A673 (cell line): ENCODE measurements at regions not wholly inside any gene's neighbourhood (a gene's known extent, or its start where the extent isn't known, plus 50 kb on each side); places are given as distances from the start of the nearest gene placed in this dataset.

Experiments
- BruUV-seq: library from RNA; stranded (reverse); fragments of 400-500 nt; replicated peaks from 2 replicates; lab custom pipeline; 2021; lab: Mats Ljungman, UMichigan
- CTCF ChIA-PET: fragments of 300-600 bp; sonication (Branson Sonifier 250); formaldehyde crosslinking; loops from one replicate; lab custom pipeline; 2022; ENCODE audit warnings: antibody characterized with exemption; lab: Charles Lee
- POLR2A ChIA-PET: fragments of 300-600 bp; sonication (Branson Sonifier 250); formaldehyde crosslinking; loops from one replicate; lab custom pipeline; 2022; ENCODE audit warnings: antibody characterized with exemption; ENCODE audit not compliant: low non-redundant PET; lab: Charles Lee
- DNase-seq: peaks from one replicate; pipeline ENCODE4 v3.0.0-alpha.2; 2015; ENCODE audit warnings: low spot score
- H3K27ac ChIP-seq: fragments of 200-600 bp; sonication (generic); 2 replicates; pipeline ENCODE4 v1.5.1; 2016; ENCODE audit warnings: mixed run types, low read depth, mild to moderate bottlenecking, mixed read lengths, antibody characterized with exemption, low read length; ENCODE audit not compliant: poor library complexity, severe bottlenecking
- H3K27me3 ChIP-seq: fragments of 200-600 bp; sonication (generic); replicated peaks from 2 replicates; pipeline ENCODE4 v1.6.1; 2017; ENCODE audit warnings: mixed run types, low read depth, mild to moderate bottlenecking, mixed read lengths, antibody characterized with exemption, low read length; ENCODE audit not compliant: insufficient read depth, poor library complexity
- H3K36me3 ChIP-seq: fragments of 200-600 bp; sonication (generic); 2 replicates; pipeline ENCODE4 v1.6.1; 2016; ENCODE audit warnings: mixed run types, mild to moderate bottlenecking, mixed read lengths, antibody characterized with exemption, low read length; ENCODE audit not compliant: insufficient read depth, poor library complexity, severe bottlenecking
- H3K4me1 ChIP-seq: fragments of 200-600 bp; sonication (generic); 2 replicates; pipeline ENCODE4 v1.6.1; 2017; ENCODE audit warnings: mixed run types, mild to moderate bottlenecking, mixed read lengths, antibody characterized with exemption, low read length; ENCODE audit not compliant: insufficient read depth, poor library complexity, severe bottlenecking
- H3K4me3 ChIP-seq: fragments of 200-600 bp; sonication (generic); 2 replicates; pipeline ENCODE4 v1.5.1; 2016; ENCODE audit warnings: low read depth, mixed run types, mild to moderate bottlenecking, mixed read lengths, low read length; ENCODE audit not compliant: poor library complexity, severe bottlenecking
- H3K9me3 ChIP-seq: fragments of 200-600 bp; sonication (generic); 2 replicates; pipeline ENCODE4 v1.6.1; 2016; ENCODE audit warnings: mixed run types, low read depth, mild to moderate bottlenecking, mixed read lengths, antibody characterized with exemption, low read length; ENCODE audit not compliant: poor library complexity, severe bottlenecking
- CTCF ChIP-seq: fragments of 300-800, 200-600 bp; sonication (generic); conservative IDR thresholded peaks from 2 replicates; pipeline ENCODE4 v1.5.1; 2017; ENCODE audit warnings: low read depth, mild to moderate bottlenecking, antibody characterized with exemption, low read length, moderate library complexity, mixed read lengths
- EZH2 ChIP-seq: fragments of 200-600 bp; sonication (generic); IDR thresholded peaks from 2 replicates; pipeline ENCODE4 v1.6.1; 2017; ENCODE audit warnings: borderline replicate concordance, low read depth, mild to moderate bottlenecking, mixed read lengths, antibody characterized with exemption, low read length; ENCODE audit not compliant: poor library complexity, severe bottlenecking
- intact Hi-C: fragments of 100-400 bp; cut with micrococcal nuclease; formaldehyde crosslinking; loops from one replicate; pipeline ENCODE4 v1.10.0; 2022; ENCODE audit not compliant: unreplicated experiment

- H3K27ac ChIP-seq = no peak overlapping the region
- H3K4me3 ChIP-seq = no peak overlapping the region
- no peaks in the 10 kb centered on the region for H3K4me1 ChIP-seq
- H3K9me3 ChIP-seq = peaks cover 31% of the 10 kb centered on the region
- POLR2A ChIA-PET = interaction anchor here (0.6 kb wide), 1 partner anchor 547 kb away, joined by 3 read pairs; no protein-coding TSS in a partner anchor
- no peaks in the 10 kb centered on the region for H3K27me3 ChIP-seq
- TF ChIP-seq EZH2 = no peak
- no peak for TF ChIP-seq CTCF
- no TSS peak for BruUV-seq
- no peak for DNase-seq
- intact Hi-C loops = no loop called here
- CTCF ChIA-PET = no interaction called here
- no peaks in the 10 kb centered on the region for H3K36me3 ChIP-seq
These were observed 659.1 kb downstream of the IRX1 start for GRCh38 chr5:4254736-4255135.

- no TSS peak for BruUV-seq
- ChIA-PET CTCF (no interaction called here), POLR2A (no interaction called here)
- intact Hi-C loops = no loop called here
- Histone ChIP-seq H3K27ac (no peak overlapping the region), H3K4me3 (no peak overlapping the region), H3K4me1 (no peaks in the 10 kb centered on the region), H3K36me3 (no peaks in the 10 kb centered on the region), H3K27me3 (no peaks in the 10 kb centered on the region), H3K9me3 (peaks cover 30% of the 10 kb centered on the region)
- DNase-seq = no peak
- no peak for TF ChIP-seq CTCF
- TF ChIP-seq EZH2 = no peak
These were observed 659.8 kb downstream of the IRX1 start for GRCh38 chr5:4255441-4255840.

- DNase-seq = no peak
- H3K4me1 ChIP-seq = no peaks in the 10 kb centered on the region
- no peaks in the 10 kb centered on the region for H3K36me3 ChIP-seq
- intact Hi-C loops = no loop called here
- CTCF ChIA-PET = no interaction called here
- BruUV-seq = no TSS peak
- H3K4me3 ChIP-seq = no peak overlapping the region
- no peak for TF ChIP-seq EZH2
- TF ChIP-seq CTCF = no peak
- H3K27ac ChIP-seq = no peak overlapping the region
- POLR2A ChIA-PET = no interaction called here
- no peaks in the 10 kb centered on the region for H3K27me3 ChIP-seq
- peaks cover 34% of the 10 kb centered on the region for H3K9me3 ChIP-seq
These were observed 662.5 kb downstream of the IRX1 start for GRCh38 chr5:4258170-4258569.
